IMR-90 (cell line): ENCODE measurements at regions not wholly inside any gene's neighbourhood (a gene's known extent, or its start where the extent isn't known, plus 50 kb on each side); places are given as distances from the start of the nearest gene placed in this dataset.

ENCODE experiments used
- ATAC-seq: fragments of 200-7000 bp; cut with Tn5 transposase; 2 replicates; pipeline ENCODE4 v1.9.1; 2020; ENCODE audit warnings: low read depth, mild to moderate bottlenecking, moderate library complexity
- BruUV-seq: library from RNA; stranded (reverse); fragments of 400-500 nt; replicated peaks from 2 replicates; lab custom pipeline; 2021; lab: Mats Ljungman, UMichigan
- CTCF ChIA-PET: fragments of 300-600 bp; formaldehyde crosslinking; extraction: SDS; loops from one replicate; lab custom pipeline; 2021; ENCODE audit warnings: antibody characterized with exemption; lab: Yijun Ruan, JAX
- POLR2A ChIA-PET: fragments of 300-600 bp; sonication (Branson Sonifier 250); formaldehyde crosslinking; loops from one replicate; lab custom pipeline; 2022; ENCODE audit warnings: antibody characterized with exemption; ENCODE audit not compliant: unreplicated experiment; lab: Charles Lee
- DNase-seq: peaks from one replicate; pipeline ENCODE4 v3.0.0; 2013
- H2AFZ ChIP-seq: replicated peaks from 2 replicates; pipeline ENCODE3; 2013; ENCODE audit warnings: low read length, mild to moderate bottlenecking; ENCODE audit not compliant: poor library complexity
- H2AK5ac ChIP-seq: 2 replicates; pipeline ENCODE4 v1.6.1; 2013; ENCODE audit warnings: low read depth, low read length, inconsistent platforms
- H2AK9ac ChIP-seq: replicated peaks from 2 replicates; pipeline ENCODE3; 2013; ENCODE audit warnings: mild to moderate bottlenecking, low read depth, low read length, moderate library complexity; ENCODE audit not compliant: poor library complexity
- H2BK120ac ChIP-seq: 2 replicates; pipeline ENCODE4 v1.6.1; 2013; ENCODE audit warnings: low read depth, low read length, inconsistent platforms
- H2BK15ac ChIP-seq: 3 replicates; pipeline ENCODE4 v1.6.1; 2013; ENCODE audit warnings: low read depth, low read length, inconsistent platforms
- H2BK20ac ChIP-seq: 2 replicates; pipeline ENCODE4 v1.6.1; 2013; ENCODE audit warnings: low read depth, mild to moderate bottlenecking, inconsistent platforms, low read length, moderate library complexity
- H2BK5ac ChIP-seq: 2 replicates; pipeline ENCODE4 v1.6.1; 2013; ENCODE audit warnings: mild to moderate bottlenecking, low read depth, low read length, inconsistent platforms; ENCODE audit not compliant: poor library complexity, severe bottlenecking
- H3K14ac ChIP-seq: replicated peaks from 2 replicates; pipeline ENCODE4 v1.6.1; 2013; ENCODE audit warnings: low read depth, low read length, inconsistent platforms
- H3K18ac ChIP-seq: 2 replicates; pipeline ENCODE4 v1.6.1; 2013; ENCODE audit warnings: low read depth, low read length, control low read depth
- H3K23ac ChIP-seq: 2 replicates; pipeline ENCODE4 v1.6.1; 2013; ENCODE audit warnings: low read depth, low read length, inconsistent platforms
- H3K27ac ChIP-seq: 2 replicates; pipeline ENCODE4 v1.5.1; 2013; ENCODE audit warnings: mild to moderate bottlenecking, control low read depth, low read length; ENCODE audit not compliant: insufficient read depth
- H3K27me3 ChIP-seq: 2 replicates; pipeline ENCODE4 v1.6.1; 2013; ENCODE audit warnings: low read length; ENCODE audit not compliant: control insufficient read depth, insufficient read depth
- H3K36me3 ChIP-seq: 2 replicates; pipeline ENCODE4 v1.6.1; 2013; ENCODE audit warnings: low read length, mixed read lengths; ENCODE audit not compliant: control insufficient read depth, insufficient read depth
- H3K4ac ChIP-seq: 2 replicates; pipeline ENCODE4 v1.6.1; 2013; ENCODE audit warnings: low read depth, low read length, inconsistent platforms
- H3K4me1 ChIP-seq: 2 replicates; pipeline ENCODE4 v1.6.1; 2013; ENCODE audit warnings: low read length, mixed read lengths; ENCODE audit not compliant: control insufficient read depth, insufficient read depth
- H3K4me2 ChIP-seq: 2 replicates; pipeline ENCODE4 v1.6.1; 2013; ENCODE audit warnings: low read depth, mild to moderate bottlenecking, control low read depth, low read length, moderate library complexity
- H3K4me3 ChIP-seq: 2 replicates; pipeline ENCODE4 v1.5.1; 2013; ENCODE audit warnings: low read depth, mild to moderate bottlenecking, control low read depth, low read length, moderate library complexity; ENCODE audit not compliant: insufficient read depth
- H3K56ac ChIP-seq: 2 replicates; pipeline ENCODE4 v1.6.1; 2013; ENCODE audit warnings: low read length, inconsistent platforms; ENCODE audit not compliant: insufficient read depth; ENCODE audit errors: extremely low read depth
- H3K79me1 ChIP-seq, 2 experiments: 2 replicates each; pipeline ENCODE4 v1.6.1; 2013; ENCODE audit warnings: low read length in 2 of 2, inconsistent platforms in 1 of 2, low read depth in 1 of 2
- H3K9ac ChIP-seq: 2 replicates; pipeline ENCODE4 v1.6.1; 2013; ENCODE audit warnings: low read depth, low read length, control low read depth
- H3K9me1 ChIP-seq: 2 replicates; pipeline ENCODE4 v1.6.1; 2013; ENCODE audit warnings: low read length, inconsistent platforms; ENCODE audit not compliant: insufficient read depth
- H3K9me3 ChIP-seq: 2 replicates; pipeline ENCODE4 v1.6.1; 2013; ENCODE audit warnings: low read length; ENCODE audit not compliant: control insufficient read depth, insufficient read depth
- H4K20me1 ChIP-seq: 2 replicates; pipeline ENCODE4 v1.6.1; 2013; ENCODE audit warnings: low read length, inconsistent platforms; ENCODE audit not compliant: insufficient read depth
- H4K5ac ChIP-seq: 2 replicates; pipeline ENCODE4 v1.6.1; 2013; ENCODE audit warnings: mild to moderate bottlenecking, low read depth, low read length, control low read depth
- H4K8ac ChIP-seq, 2 experiments: 2 replicates each; pipeline ENCODE4 v1.6.1; 2013; ENCODE audit warnings: low read depth in 2 of 2, low read length in 2 of 2, control low read depth in 1 of 2, inconsistent platforms in 1 of 2
- H4K91ac ChIP-seq: 2 replicates; pipeline ENCODE4 v1.6.1; 2013; ENCODE audit warnings: low read depth, low read length, inconsistent platforms; ENCODE audit not compliant: insufficient read depth
- BHLHE40 ChIP-seq: fragments of 150-350 bp; IDR thresholded peaks from 2 replicates; pipeline ENCODE4 v1.6.1; 2016; ENCODE audit warnings: mild to moderate bottlenecking, low read depth, low read length
- CHD1 ChIP-seq: IDR thresholded peaks from 2 replicates; pipeline ENCODE4 v1.6.1; 2012; ENCODE audit warnings: low read depth, low read length, improper control_type of control experiment
- ELK1 ChIP-seq: fragments of 150-350 bp; IDR thresholded peaks from 2 replicates; pipeline ENCODE4 v1.6.1; 2016; ENCODE audit warnings: low read depth, mild to moderate bottlenecking, low read length, moderate library complexity, borderline replicate concordance
- FOS ChIP-seq: fragments of 150-350 bp; IDR thresholded peaks from 2 replicates; pipeline ENCODE4 v1.6.1; 2016; ENCODE audit warnings: low read depth, low read length
- MAFK ChIP-seq: IDR thresholded peaks from 2 replicates; pipeline ENCODE4 v1.6.1; 2012; ENCODE audit warnings: low read depth, low read length, improper control_type of control experiment
- NFE2L2 ChIP-seq: fragments of 150-350 bp; IDR thresholded peaks from 2 replicates; pipeline ENCODE4 v1.6.1; 2016; ENCODE audit warnings: low read depth, mild to moderate bottlenecking, low read length
- RCOR1 ChIP-seq: IDR thresholded peaks from 2 replicates; pipeline ENCODE4 v1.6.1; 2012; ENCODE audit warnings: mild to moderate bottlenecking, low read length, improper control_type of control experiment; ENCODE audit not compliant: insufficient replicate concordance
- SMC3 ChIP-seq: fragments of 150-350 bp; IDR thresholded peaks from 2 replicates; pipeline ENCODE4 v1.6.1; 2016; ENCODE audit warnings: low read depth, mild to moderate bottlenecking, antibody characterized with exemption, low read length, moderate library complexity
- USF2 ChIP-seq: fragments of 150-350 bp; IDR thresholded peaks from 2 replicates; pipeline ENCODE4 v1.6.1; 2017; ENCODE audit warnings: mild to moderate bottlenecking, antibody characterized with exemption, low read length, low read depth
- WGBS, 2 experiments: methylation state at CpG; one replicate each; pipeline versions ENCODE4 v1.1.5 to v1.1.7; 2013; ENCODE audit warnings: missing lambda C conversion rate in 2 of 2; ENCODE audit not compliant: insufficient read length in 1 of 2; ENCODE audit errors: extremely low coverage in 2 of 2; 5-methylcytosine and 5-hydroxymethylcytosine counted together
- dilution Hi-C: fragments of 300-500 bp; cut with HindIII; formaldehyde crosslinking; loops from one replicate; pipeline ENCODE4 v1.14.3; 2018; ENCODE audit warnings: low sequenced_read_pairs; ENCODE audit not compliant: unreplicated experiment
- in situ Hi-C: fragments of 300-500 bp; cut with MboI; formaldehyde crosslinking; loops from 3 replicates; pipeline ENCODE4 v1.14.3; 2019; ENCODE audit warnings: low sequenced_read_pairs, inconsistent platforms, mixed read lengths
- intact Hi-C: fragments of 100-400 bp; cut with micrococcal nuclease; formaldehyde crosslinking; loops from 2 replicates; pipeline ENCODE4 v1.10.0; 2022

GRCh38 chr1:201603613-201604232 is 64.8 kb downstream of the NAV1 start:
- dilution Hi-C loops (no loop called here), intact Hi-C loops (no loop called here), in situ Hi-C loops (no loop called here)
- H3K9me3 ChIP-seq: no peaks in the 10 kb centered on the region
- H2BK5ac ChIP-seq: peak overlapping the region; percentile 81
- H2BK120ac ChIP-seq: peak overlapping the region; percentile 92
- H3K56ac ChIP-seq: peak overlapping the region; percentile 87
- H3K18ac ChIP-seq: peak overlapping the region; percentile 91
- DNase-seq (peak; percentile 82), ATAC-seq (peak; percentile 15)
- H2AFZ ChIP-seq: no peak overlapping the region
- ChIA-PET POLR2A (interaction anchor here (0.6 to 2.8 kb wide), 2 partner anchors 22 to 46 kb away, joined by 4 to 9 read pairs; no protein-coding TSS in a partner anchor), CTCF (interaction anchor here (1.2 kb wide), 1 partner anchor 21 kb away, joined by 4 read pairs; no protein-coding TSS in a partner anchor)
- H3K36me3 ChIP-seq: no peaks in the 10 kb centered on the region; the same call in 1 of the 2 replicates
- peak overlapping the region; percentile 86 for H3K23ac ChIP-seq
- no TSS peak for BruUV-seq
- peak overlapping the region; percentile 90 for H4K91ac ChIP-seq
- H3K4ac ChIP-seq: peak overlapping the region; percentile 92
- H4K5ac ChIP-seq: peak overlapping the region; percentile 72
- no peak overlapping the region for H3K9ac ChIP-seq
- H3K4me3 ChIP-seq: no peak overlapping the region
- peak overlapping the region; percentile 88 for H2AK5ac ChIP-seq
- peak overlapping the region; percentile 76 to 86 for H4K8ac ChIP-seq
- H3K9me1 ChIP-seq: peaks cover 48% of the 10 kb centered on the region
- TF ChIP-seq BHLHE40 (peak; percentile 98), ELK1 (no peak), MAFK (0 out of 2 replicates have a peak, but pooled peaks have one; percentile 6), RCOR1 (peak; percentile 76), CHD1 (no peak), FOS (peak; percentile 57; the same call in 1 of the 2 replicates), USF2 (no peak), NFE2L2 (0 out of 2 replicates have a peak, but pooled peaks have one; percentile 26), SMC3 (0 out of 2 replicates have a peak, but pooled peaks have one; percentile 13)
- peak overlapping the region; percentile 93 for H2BK20ac ChIP-seq
- peak overlapping the region; percentile 81; the same call in 2 of the 3 replicates for H2BK15ac ChIP-seq
- H3K4me2 ChIP-seq: peak overlapping the region; percentile 33; the same call in 1 of the 2 replicates
- peak overlapping the region; percentile 83 for H3K14ac ChIP-seq
- no CpG with 5 or more reads among the region's 8 CpGs for WGBS, 2 experiments
- H2AK9ac ChIP-seq: peak overlapping the region; percentile 33
- H4K20me1 ChIP-seq: peaks cover 42% of the 10 kb centered on the region
- peak overlapping the region; percentile 42 for H3K27ac ChIP-seq
- peaks cover 36 to 74% of the 10 kb centered on the region in 2 experiments for H3K79me1 ChIP-seq
- no peaks in the 10 kb centered on the region for H3K27me3 ChIP-seq
- H3K4me1 ChIP-seq: peaks cover 45% of the 10 kb centered on the region
